ENCODE measurements at regions not wholly inside any gene's neighbourhood (a gene's known extent, or its start where the extent isn't known, plus 50 kb on each side); places are given as distances from the start of the nearest gene placed in this dataset.

- Histone ChIP-seq H3K4me1 (no peaks in the 10 kb centered on the region), H3K27me3 (no peaks in the 10 kb centered on the region), H3K27ac (no peak overlapping the region), H3K9me3 (no peaks in the 10 kb centered on the region), H3K36me3 (no peaks in the 10 kb centered on the region), H3K4me3 (no peak overlapping the region)
- TF ChIP-seq POLR2A (IDR thresholded peaks at IDR 0.05) = no peak
- TF ChIP-seq CTCF (IDR thresholded peaks at IDR 0.05) = no peak
- TF ChIP-seq EP300 (IDR thresholded peaks at IDR 0.05) = no peak
- no peak for TF ChIP-seq POLR2AphosphoS5 (IDR thresholded peaks at IDR 0.05)
- 78% methylated on average over 4 of the region's 4 CpGs for WGBS
- DNase-seq (ENCODE audit: low spot score in 2 of 2) = no peak
Measured at GRCh38 chr6:122069932-122070331, 329.5 kb upstream of the HSF2 start.

- no peaks in the 10 kb centered on the region for H3K4me1 ChIP-seq
- no peak for DNase-seq (ENCODE audit: low spot score in 2 of 2)
- H3K27ac ChIP-seq = no peak overlapping the region
- no peak overlapping the region for H3K4me3 ChIP-seq
- TF ChIP-seq EP300 (IDR thresholded peaks at IDR 0.05) (no peak), POLR2AphosphoS5 (IDR thresholded peaks at IDR 0.05) (no peak), CTCF (IDR thresholded peaks at IDR 0.05) (no peak), POLR2A (IDR thresholded peaks at IDR 0.05) (no peak)
- no peaks in the 10 kb centered on the region for H3K27me3 ChIP-seq
- H3K9me3 ChIP-seq = no peaks in the 10 kb centered on the region
- H3K36me3 ChIP-seq = no peaks in the 10 kb centered on the region
- 91% methylated on average over 8 of the region's 8 CpGs for WGBS
Measured at GRCh38 chr6:122072014-122072647, 327.3 kb upstream of the HSF2 start.

DNA sequence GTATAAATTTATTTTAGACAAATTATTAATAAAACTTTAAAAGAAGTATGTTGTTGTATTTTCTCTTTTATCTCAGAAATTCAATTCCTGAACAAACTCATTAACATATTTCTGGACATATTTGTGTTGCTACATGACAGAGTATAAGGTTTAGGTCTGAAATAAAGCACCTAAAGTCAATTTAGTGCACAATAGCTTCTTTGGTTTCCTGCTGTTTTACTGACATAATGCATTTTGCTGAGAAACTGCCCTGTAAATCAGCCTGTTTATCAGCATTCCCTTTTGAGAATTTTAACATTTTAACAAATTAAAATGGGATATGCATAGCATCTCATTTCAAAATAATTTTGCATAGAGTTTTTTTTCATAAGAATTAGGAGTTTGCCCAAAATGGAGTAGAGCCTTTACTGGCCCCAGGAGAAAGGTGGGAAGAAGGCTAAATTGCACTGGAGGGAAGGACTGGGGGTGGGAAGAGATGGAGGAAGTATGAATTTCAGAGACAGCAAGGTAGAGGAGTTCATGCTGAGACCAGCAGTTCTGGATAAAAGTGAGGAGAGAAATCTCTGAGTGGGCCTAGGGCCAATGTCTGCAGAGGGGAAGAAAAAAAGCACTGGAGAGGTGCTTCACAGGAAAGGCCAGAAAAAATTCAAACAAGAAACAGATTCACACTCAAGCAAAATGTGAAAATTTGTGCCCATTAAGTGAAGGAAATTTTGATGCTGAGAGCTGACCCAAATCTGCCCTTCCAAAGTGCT, 324.2 kb upstream of the HSF2 start:
- no peaks in the 10 kb centered on the region for H3K27me3 ChIP-seq
- H3K36me3 ChIP-seq = no peaks in the 10 kb centered on the region
- no peak for TF ChIP-seq EP300 (IDR thresholded peaks at IDR 0.05)
- no peak for TF ChIP-seq POLR2A (IDR thresholded peaks at IDR 0.05)
- TF ChIP-seq CTCF (IDR thresholded peaks at IDR 0.05) = no peak
- no peak for TF ChIP-seq POLR2AphosphoS5 (IDR thresholded peaks at IDR 0.05)
- H3K4me3 ChIP-seq = no peak overlapping the region
- DNase-seq (ENCODE audit: low spot score in 2 of 2) = no peak
- no peaks in the 10 kb centered on the region for H3K9me3 ChIP-seq
- no peaks in the 10 kb centered on the region for H3K4me1 ChIP-seq
- H3K27ac ChIP-seq = no peak overlapping the region

DNA sequence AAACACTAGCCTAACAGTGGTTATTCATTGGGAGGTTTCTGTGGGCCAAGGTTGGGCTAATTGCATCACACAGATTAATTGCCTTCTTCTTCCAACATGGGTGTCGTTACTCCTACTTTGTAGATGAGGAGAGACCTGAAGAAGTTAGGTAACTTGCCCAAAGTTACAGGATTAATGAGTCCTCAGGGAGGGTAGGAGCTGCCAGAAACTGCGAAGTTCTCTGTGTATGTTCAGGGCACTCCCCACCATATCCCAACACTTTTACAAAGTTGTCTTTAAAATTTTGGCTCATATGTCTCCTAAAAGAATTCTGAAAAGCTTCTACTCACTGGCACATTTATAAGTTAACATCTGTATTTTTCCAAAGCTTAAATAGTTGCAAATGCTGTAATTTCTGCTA, 323.5 kb upstream of the HSF2 start:
- Histone ChIP-seq H3K36me3 (no peaks in the 10 kb centered on the region), H3K27ac (no peak overlapping the region), H3K27me3 (no peaks in the 10 kb centered on the region), H3K9me3 (no peaks in the 10 kb centered on the region), H3K4me3 (no peak overlapping the region), H3K4me1 (no peaks in the 10 kb centered on the region)
- DNase-seq (ENCODE audit: low spot score in 2 of 2) = no peak
- WGBS = 39% methylated on average over 2 of the region's 2 CpGs
- TF ChIP-seq POLR2A (IDR thresholded peaks at IDR 0.05) (no peak), POLR2AphosphoS5 (IDR thresholded peaks at IDR 0.05) (no peak)

DNA sequence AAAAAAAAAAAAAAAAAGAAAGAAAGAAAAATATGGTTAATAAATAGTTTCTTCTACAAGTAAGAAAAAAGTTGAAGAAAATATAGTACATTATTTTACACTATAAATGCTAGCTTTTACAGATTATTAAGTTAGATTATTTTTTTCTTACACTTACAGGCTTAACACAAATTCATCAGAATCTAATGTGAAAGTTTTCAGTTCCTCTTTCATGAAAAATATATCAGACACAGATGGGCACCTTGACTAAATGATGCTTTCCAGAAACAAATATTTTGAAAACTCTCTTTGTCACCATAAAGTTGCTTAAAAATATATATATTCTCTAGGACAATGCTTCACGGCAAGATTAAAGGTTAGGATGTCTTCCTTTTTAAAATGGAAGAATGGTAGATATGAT, 321.8 kb upstream of the HSF2 start:
- 87% methylated on average over 1 of the region's 1 CpG for WGBS
- Histone ChIP-seq H3K27ac (no peak overlapping the region), H3K4me1 (no peaks in the 10 kb centered on the region), H3K4me3 (no peak overlapping the region), H3K27me3 (no peaks in the 10 kb centered on the region), H3K9me3 (no peaks in the 10 kb centered on the region), H3K36me3 (no peaks in the 10 kb centered on the region)
- no peak for DNase-seq (ENCODE audit: low spot score in 2 of 2)
- TF ChIP-seq POLR2A (IDR thresholded peaks at IDR 0.05) = no peak
- TF ChIP-seq POLR2AphosphoS5 (IDR thresholded peaks at IDR 0.05) = no peak
- TF ChIP-seq EP300 (IDR thresholded peaks at IDR 0.05) = no peak
- no peak for TF ChIP-seq CTCF (IDR thresholded peaks at IDR 0.05)

Data from suprapubic skin (tissue), 4 donors.